ENCODE measurements at regions not wholly inside any gene's neighbourhood (a gene's known extent, or its start where the extent isn't known, plus 50 kb on each side); places are given as distances from the start of the nearest gene placed in this dataset.
A peak's percentile ranks its signal among the peaks of the same experiment; 100 is the strongest.

- DNase-seq (no peak), ATAC-seq (no peak)
- no peak overlapping the region for H3K4me3 ChIP-seq
- H3K36me3 ChIP-seq, result no peaks in the 10 kb centered on the region
- H3K4me1 ChIP-seq, result peaks cover 0 to 16% (median 0%) of the 10 kb centered on the region in 9 donors
- WGBS, 2 donors, result 62 to 65% methylated on average over 6 of the region's 6 CpGs
- intact Hi-C loops (cut with DNase I), result no loop called here
- no peak for TF ChIP-seq CTCF (IDR thresholded peaks at IDR 0.05)
- H3K27me3 ChIP-seq, result no peaks in the 10 kb centered on the region
- H3K27ac ChIP-seq, result no peak overlapping the region
- peaks cover 0 to 7% (median 0%) of the 10 kb centered on the region in 11 donors for H3K9me3 ChIP-seq
Observed at GRCh38 chr15:93451265-93451664, 362.3 kb upstream of the RGMA start.

DNA sequence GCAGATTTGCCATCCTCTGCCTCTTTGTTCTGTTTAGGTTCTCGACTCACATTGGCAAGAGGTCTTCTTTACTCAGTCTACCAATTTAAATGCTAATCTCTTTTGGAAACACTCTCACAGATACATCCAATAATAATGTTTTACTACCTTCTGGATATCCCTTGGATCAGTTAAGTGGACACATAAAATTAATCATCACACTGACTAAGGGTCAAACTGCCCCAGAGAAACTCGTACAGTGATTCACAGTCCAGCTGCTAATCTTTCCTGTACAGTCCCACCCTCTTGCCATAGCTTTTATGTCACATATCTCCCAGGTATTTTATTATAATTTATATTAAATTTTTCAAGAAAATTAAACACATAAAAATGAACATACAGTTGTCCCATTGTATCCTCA lies 360.8 kb upstream of the RGMA start:
- H3K27ac ChIP-seq, result no peak overlapping the region
- H3K9me3 ChIP-seq, result peaks cover 0 to 7% (median 0%) of the 10 kb centered on the region in 11 donors
- TF ChIP-seq CTCF (IDR thresholded peaks at IDR 0.05), result no peak
- no peaks in the 10 kb centered on the region for H3K27me3 ChIP-seq
- ATAC-seq (peak in 1 of 8 donors; percentile 33), DNase-seq (no peak)
- intact Hi-C loops (cut with DNase I), result no loop called here
- no peak overlapping the region for H3K4me3 ChIP-seq
- peaks cover 0 to 16% (median 0%) of the 10 kb centered on the region in 9 donors for H3K4me1 ChIP-seq
- H3K36me3 ChIP-seq, result no peaks in the 10 kb centered on the region
- 61 to 64% methylated on average over 2 of the region's 2 CpGs for WGBS, 2 donors

DNA sequence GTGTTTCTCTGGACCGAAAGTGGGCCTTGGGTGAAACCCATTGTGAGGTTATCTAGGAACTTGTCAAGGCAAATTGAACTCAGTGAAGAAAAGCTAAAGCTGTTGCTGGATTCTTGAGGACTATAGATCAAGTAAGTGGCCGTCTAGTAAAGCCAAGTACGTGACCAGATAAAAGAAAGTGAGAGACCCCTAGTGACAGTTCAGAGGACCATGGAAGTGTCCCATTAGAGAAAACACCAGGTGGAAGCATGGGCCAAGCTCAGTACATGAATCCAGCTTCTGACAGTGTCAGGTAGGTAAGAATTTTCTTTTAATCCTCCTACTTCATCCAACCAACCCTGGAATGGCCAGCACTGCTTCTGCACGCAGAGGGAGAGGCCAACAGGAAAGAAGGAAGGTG lies 349.3 kb upstream of the RGMA start:
- Histone ChIP-seq H3K27ac (no peak overlapping the region), H3K4me1 (no peaks in the 10 kb centered on the region), H3K4me3 (no peak overlapping the region), H3K9me3 (peaks cover 0 to under 1% (median 0%) of the 10 kb centered on the region in 11 donors), H3K36me3 (no peaks in the 10 kb centered on the region), H3K27me3 (peaks cover 0 to 9% (median 0%) of the 10 kb centered on the region in 7 donors)
- no peak for DNase-seq
- no peak for TF ChIP-seq CTCF (IDR thresholded peaks at IDR 0.05)
- intact Hi-C loops (cut with DNase I), result no loop called here
- WGBS, 2 donors, result 33 to 42% methylated on average over 4 of the region's 4 CpGs
- no peak for ATAC-seq

GRCh38 chr15:93432474-93432873 lies 343.5 kb upstream of the RGMA start:
- Histone ChIP-seq H3K4me3 (no peak overlapping the region), H3K4me1 (peaks cover 0 to 8% (median 4%) of the 10 kb centered on the region in 9 donors), H3K27ac (no peak overlapping the region), H3K9me3 (peaks cover 0 to 10% (median 0%) of the 10 kb centered on the region in 11 donors), H3K36me3 (no peaks in the 10 kb centered on the region), H3K27me3 (no peaks in the 10 kb centered on the region)
- 97 to 98% methylated on average over 28 of the region's 28 CpGs for WGBS, 2 donors
- DNase-seq (no peak), ATAC-seq (no peak)
- intact Hi-C loops (cut with DNase I), result no loop called here
- no peak for TF ChIP-seq CTCF (IDR thresholded peaks at IDR 0.05)

All from heart right ventricle (tissue), 16 donors.